ENCODE measurements at regions not wholly inside any gene's neighbourhood (a gene's known extent, or its start where the extent isn't known, plus 50 kb on each side); places are given as distances from the start of the nearest gene placed in this dataset.

DNA sequence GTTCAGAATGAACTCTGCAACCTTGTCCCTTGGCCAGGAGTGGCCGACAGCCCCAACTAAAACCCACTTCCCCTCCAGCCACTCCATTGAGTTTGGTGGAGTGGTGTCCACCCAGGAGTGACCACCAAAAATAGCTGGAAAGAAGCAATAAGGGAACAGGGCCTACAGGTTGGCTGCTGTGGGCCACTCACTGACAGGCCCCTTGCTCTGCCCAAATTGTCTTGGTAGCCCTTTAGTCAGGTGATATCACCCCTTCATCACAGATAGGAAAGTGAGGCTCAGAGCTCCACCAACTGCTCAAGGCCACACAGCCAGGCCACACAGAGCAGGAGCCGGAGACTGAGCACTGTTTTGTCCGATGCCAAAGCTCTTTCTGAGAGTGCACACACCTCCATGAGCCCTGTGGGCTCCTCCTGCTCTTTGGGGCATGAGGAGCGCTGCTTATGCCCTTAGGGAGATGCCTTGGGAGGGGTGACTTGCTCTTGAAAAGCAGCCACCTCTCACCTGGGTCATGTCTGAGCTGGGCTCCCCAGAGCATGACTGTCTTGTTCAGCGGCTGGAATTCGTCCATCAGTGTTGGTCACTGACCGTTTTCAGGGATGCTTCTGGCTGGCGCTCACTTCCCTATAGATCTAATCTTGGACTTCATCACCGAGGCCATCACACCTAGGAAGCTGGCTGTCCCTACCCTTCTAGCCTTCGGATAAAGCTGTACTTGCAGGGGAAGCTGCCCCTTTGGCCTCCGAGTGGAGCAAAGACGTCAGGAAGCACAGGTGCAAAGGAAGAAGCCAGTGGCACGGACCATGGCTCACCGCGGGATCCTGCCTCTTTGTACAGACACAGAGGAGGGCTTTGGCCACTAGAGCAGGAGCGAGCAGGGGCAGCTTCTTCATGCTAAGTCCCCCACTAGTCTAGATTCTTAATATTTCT lies 186.0 kb upstream of the ZNF469 start:
- TF ChIP-seq EZH2 (IDR thresholded peaks at IDR 0.05) (no peak), EZH2phosphoT487 (IDR thresholded peaks at IDR 0.05) (no peak)
- TF ChIP-seq, protein P1, sequence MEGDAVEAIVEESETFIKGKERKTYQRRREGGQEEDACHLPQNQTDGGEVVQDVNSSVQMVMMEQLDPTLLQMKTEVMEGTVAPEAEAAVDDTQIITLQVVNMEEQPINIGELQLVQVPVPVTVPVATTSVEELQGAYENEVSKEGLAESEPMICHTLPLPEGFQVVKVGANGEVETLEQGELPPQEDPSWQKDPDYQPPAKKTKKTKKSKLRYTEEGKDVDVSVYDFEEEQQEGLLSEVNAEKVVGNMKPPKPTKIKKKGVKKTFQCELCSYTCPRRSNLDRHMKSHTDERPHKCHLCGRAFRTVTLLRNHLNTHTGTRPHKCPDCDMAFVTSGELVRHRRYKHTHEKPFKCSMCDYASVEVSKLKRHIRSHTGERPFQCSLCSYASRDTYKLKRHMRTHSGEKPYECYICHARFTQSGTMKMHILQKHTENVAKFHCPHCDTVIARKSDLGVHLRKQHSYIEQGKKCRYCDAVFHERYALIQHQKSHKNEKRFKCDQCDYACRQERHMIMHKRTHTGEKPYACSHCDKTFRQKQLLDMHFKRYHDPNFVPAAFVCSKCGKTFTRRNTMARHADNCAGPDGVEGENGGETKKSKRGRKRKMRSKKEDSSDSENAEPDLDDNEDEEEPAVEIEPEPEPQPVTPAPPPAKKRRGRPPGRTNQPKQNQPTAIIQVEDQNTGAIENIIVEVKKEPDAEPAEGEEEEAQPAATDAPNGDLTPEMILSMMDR (IDR thresholded peaks at IDR 0.05) = no peak
